ENCODE measurements at regions not wholly inside any gene's neighbourhood (a gene's known extent, or its start where the extent isn't known, plus 50 kb on each side); places are given as distances from the start of the nearest gene placed in this dataset.

DNA sequence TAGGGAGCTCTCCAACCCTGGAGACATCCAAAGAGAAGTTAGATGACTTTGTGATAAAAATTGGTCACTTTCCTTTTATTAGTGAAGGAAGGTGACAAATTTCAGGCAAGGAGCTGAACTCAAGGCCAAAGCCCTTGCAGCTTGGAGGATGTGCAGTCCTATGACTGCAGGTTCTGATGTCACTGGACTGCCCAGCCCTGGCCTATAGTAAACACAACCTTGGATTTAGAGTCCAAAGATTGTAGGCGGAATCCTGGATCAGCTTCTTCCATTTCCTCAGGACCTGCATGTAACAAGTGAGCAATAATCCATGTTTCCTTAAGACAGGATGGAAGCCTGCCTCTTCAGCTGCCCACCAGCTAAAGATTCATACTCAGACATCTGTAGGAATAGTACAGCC, 169.3 kb upstream of the ZC3H12A start:
- no peak overlapping the region for H3K9ac ChIP-seq (ENCODE audit: low read length)
- H3K27ac Mint-ChIP-seq, result no peak overlapping the region
- peaks cover 20% of the 10 kb centered on the region for H3K27me3 Mint-ChIP-seq
- TF ChIP-seq EZH2 (IDR thresholded peaks at IDR 0.05; ENCODE audit: borderline replicate concordance, insufficient read depth, low read depth, low read length, poor library complexity, severe bottlenecking), result no peak
- TF ChIP-seq, protein P1, sequence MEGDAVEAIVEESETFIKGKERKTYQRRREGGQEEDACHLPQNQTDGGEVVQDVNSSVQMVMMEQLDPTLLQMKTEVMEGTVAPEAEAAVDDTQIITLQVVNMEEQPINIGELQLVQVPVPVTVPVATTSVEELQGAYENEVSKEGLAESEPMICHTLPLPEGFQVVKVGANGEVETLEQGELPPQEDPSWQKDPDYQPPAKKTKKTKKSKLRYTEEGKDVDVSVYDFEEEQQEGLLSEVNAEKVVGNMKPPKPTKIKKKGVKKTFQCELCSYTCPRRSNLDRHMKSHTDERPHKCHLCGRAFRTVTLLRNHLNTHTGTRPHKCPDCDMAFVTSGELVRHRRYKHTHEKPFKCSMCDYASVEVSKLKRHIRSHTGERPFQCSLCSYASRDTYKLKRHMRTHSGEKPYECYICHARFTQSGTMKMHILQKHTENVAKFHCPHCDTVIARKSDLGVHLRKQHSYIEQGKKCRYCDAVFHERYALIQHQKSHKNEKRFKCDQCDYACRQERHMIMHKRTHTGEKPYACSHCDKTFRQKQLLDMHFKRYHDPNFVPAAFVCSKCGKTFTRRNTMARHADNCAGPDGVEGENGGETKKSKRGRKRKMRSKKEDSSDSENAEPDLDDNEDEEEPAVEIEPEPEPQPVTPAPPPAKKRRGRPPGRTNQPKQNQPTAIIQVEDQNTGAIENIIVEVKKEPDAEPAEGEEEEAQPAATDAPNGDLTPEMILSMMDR (IDR thresholded peaks at IDR 0.05), result no peak
- no peak overlapping the region for H2AFZ ChIP-seq (ENCODE audit: insufficient read depth, low read depth, low read length, poor library complexity, severe bottlenecking)
- H3K4me2 ChIP-seq (replicated peaks; ENCODE audit: low read depth, low read length, poor library complexity, severe bottlenecking), result no peak overlapping the region
- H3K27me3 ChIP-seq (replicated peaks in 1 of 4; ENCODE audit: control extremely low read depth in 1 of 4, control insufficient read depth in 3 of 4, insufficient read depth in 4 of 4, low read length in 3 of 4), result peaks cover 0 to 11% (median 1%) of the 10 kb centered on the region in 4 experiments
- H3K9me3 ChIP-seq (ENCODE audit: control extremely low read depth in 1 of 3, control insufficient read depth in 2 of 3, insufficient read depth in 1 of 3, low read length in 2 of 3), result no peaks in the 10 kb centered on the region
- DNase-seq (no peak), ATAC-seq (ENCODE audit: low read depth) (no peak)
- no peaks in the 10 kb centered on the region for H4K20me1 ChIP-seq (ENCODE audit: control insufficient read depth, insufficient read depth, low read length, poor library complexity, severe bottlenecking)
- H3K4me1 ChIP-seq (ENCODE audit: control insufficient read depth in 2 of 2, insufficient read depth in 2 of 2, low read length in 2 of 2), result no peaks in the 10 kb centered on the region
- intact Hi-C loops (cut with micrococcal nuclease), result no loop called here
- no peaks in the 10 kb centered on the region for H3K4me1 Mint-ChIP-seq
- ChIA-PET CTCF (no interaction called here), POLR2A (no interaction called here)
- 100% methylated on average over 1 of the region's 1 CpG for WGBS (ENCODE audit: insufficient coverage)
- no peaks in the 10 kb centered on the region for H3K36me3 ChIP-seq (replicated peaks in 1 of 2; ENCODE audit: control extremely low read depth in 1 of 2, control insufficient read depth in 1 of 2, extremely low read depth in 1 of 2, insufficient read depth in 2 of 2, low read length in 1 of 2)
- no peak overlapping the region for H3K4me3 Mint-ChIP-seq
- no peaks in the 10 kb centered on the region for H3K9me3 Mint-ChIP-seq (ENCODE audit: insufficient read depth)
- no peaks in the 10 kb centered on the region for H3K79me2 ChIP-seq (ENCODE audit: control insufficient read depth, insufficient read depth, low read length)
- no peak overlapping the region for H3K27ac ChIP-seq (ENCODE audit: low read length in 2 of 2)
- no peak overlapping the region for H3K4me3 ChIP-seq (ENCODE audit: control extremely low read depth in 1 of 5, extremely low read depth in 1 of 5, insufficient read depth in 1 of 5, low read depth in 2 of 5, low read length in 4 of 5)

- Histone ChIP-seq H3K9ac (ENCODE audit: low read length) (no peak overlapping the region), H3K36me3 (replicated peaks in 1 of 2; ENCODE audit: control extremely low read depth in 1 of 2, control insufficient read depth in 1 of 2, extremely low read depth in 1 of 2, insufficient read depth in 2 of 2, low read length in 1 of 2) (no peaks in the 10 kb centered on the region), H4K20me1 (ENCODE audit: control insufficient read depth, insufficient read depth, low read length, poor library complexity, severe bottlenecking) (no peaks in the 10 kb centered on the region), H3K9me3 (ENCODE audit: control extremely low read depth in 1 of 3, control insufficient read depth in 2 of 3, insufficient read depth in 1 of 3, low read length in 2 of 3) (no peaks in the 10 kb centered on the region), H3K79me2 (ENCODE audit: control insufficient read depth, insufficient read depth, low read length) (no peaks in the 10 kb centered on the region), H3K27ac (ENCODE audit: low read length in 2 of 2) (no peak overlapping the region), H3K4me1 (ENCODE audit: control insufficient read depth in 2 of 2, insufficient read depth in 2 of 2, low read length in 2 of 2) (no peaks in the 10 kb centered on the region), H2AFZ (ENCODE audit: insufficient read depth, low read depth, low read length, poor library complexity, severe bottlenecking) (no peak overlapping the region), H3K4me3 (ENCODE audit: control extremely low read depth in 1 of 5, extremely low read depth in 1 of 5, insufficient read depth in 1 of 5, low read depth in 2 of 5, low read length in 4 of 5) (no peak overlapping the region), H3K27me3 (replicated peaks in 1 of 4; ENCODE audit: control extremely low read depth in 1 of 4, control insufficient read depth in 3 of 4, insufficient read depth in 4 of 4, low read length in 3 of 4) (peaks cover 0 to 7% (median 1%) of the 10 kb centered on the region in 4 experiments), H3K4me2 (replicated peaks; ENCODE audit: low read depth, low read length, poor library complexity, severe bottlenecking) (no peak overlapping the region)
- intact Hi-C loops (cut with micrococcal nuclease), result no loop called here
- Mint-ChIP-seq H3K4me3 (no peak overlapping the region), H3K27ac (no peak overlapping the region), H3K9me3 (ENCODE audit: insufficient read depth) (no peaks in the 10 kb centered on the region), H3K27me3 (peaks cover 21% of the 10 kb centered on the region), H3K4me1 (no peaks in the 10 kb centered on the region)
- ChIA-PET CTCF (no interaction called here), POLR2A (no interaction called here)
- DNase-seq (no peak), ATAC-seq (ENCODE audit: low read depth) (no peak)
- TF ChIP-seq, protein P1 (IDR thresholded peaks at IDR 0.05), result no peak
- no peak for TF ChIP-seq EZH2 (IDR thresholded peaks at IDR 0.05; ENCODE audit: borderline replicate concordance, insufficient read depth, low read depth, low read length, poor library complexity, severe bottlenecking)
- WGBS (ENCODE audit: insufficient coverage), result 71% methylated on average over 6 of the region's 7 CpGs
These were observed 168.5 kb upstream of the ZC3H12A start for GRCh38 chr1:37305841-37306240.
